ENCODE measurements at regions not wholly inside any gene's neighbourhood (a gene's known extent, or its start where the extent isn't known, plus 50 kb on each side); places are given as distances from the start of the nearest gene placed in this dataset.
"Not testable (repeated sequence)": the region's sequence is repeated elsewhere in the genome, so short reads cannot be mapped to it uniquely, and the experiment has no call there.

DNA sequence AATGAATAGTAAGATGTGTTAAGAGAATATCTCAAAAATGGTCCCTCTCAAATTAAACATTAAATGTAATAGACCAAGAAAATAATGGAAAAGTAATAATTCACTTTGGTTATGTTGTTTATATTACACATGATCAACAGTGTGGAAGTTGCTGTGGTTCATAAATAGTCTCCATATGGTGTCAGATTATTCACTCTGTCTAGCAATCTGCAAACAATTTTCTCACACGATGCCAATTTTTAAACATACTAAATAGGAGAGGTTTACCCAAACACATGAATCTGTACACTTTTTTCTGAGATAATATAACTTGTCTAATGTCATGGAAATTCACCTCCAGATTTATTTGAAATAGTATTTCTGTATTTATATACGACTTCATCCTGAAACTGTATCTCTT lies 217.4 kb upstream of the FBXL7 start:
- no peaks in the 10 kb centered on the region for H3K27me3 ChIP-seq
- no peaks in the 10 kb centered on the region for H3K9me3 ChIP-seq (replicated peaks)
- no peak overlapping the region for H3K27ac ChIP-seq
- DNase-seq, result no peak
- no peak overlapping the region for H3K4me3 ChIP-seq
- H3K4me1 ChIP-seq, result no peaks in the 10 kb centered on the region
- no peaks in the 10 kb centered on the region for H3K36me3 ChIP-seq

DNA sequence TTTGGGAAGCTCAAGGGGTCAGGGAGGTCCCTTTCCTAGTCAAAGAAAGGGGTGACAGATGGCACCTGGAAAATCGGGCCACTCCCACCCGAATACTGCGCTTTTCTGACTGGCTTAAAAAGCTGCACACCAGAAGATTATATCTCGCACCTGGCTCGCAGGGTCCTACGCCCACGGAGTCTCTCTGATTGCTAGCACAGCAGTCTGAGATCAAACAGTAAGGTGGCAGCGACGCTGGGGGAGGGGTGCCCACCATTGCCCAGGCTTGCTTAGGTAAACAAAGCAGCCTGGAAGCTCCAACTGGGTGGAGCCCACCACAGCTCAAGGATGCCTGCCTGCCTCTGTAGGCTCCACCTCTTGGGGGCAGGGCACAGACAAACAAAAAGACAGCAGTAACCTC lies 228.4 kb upstream of the FBXL7 start:
- H3K36me3 ChIP-seq; H3K9me3 ChIP-seq (replicated peaks); H3K27ac ChIP-seq; H3K27me3 ChIP-seq; DNase-seq; H3K4me3 ChIP-seq; H3K4me1 ChIP-seq: not testable (repeated sequence)

DNA sequence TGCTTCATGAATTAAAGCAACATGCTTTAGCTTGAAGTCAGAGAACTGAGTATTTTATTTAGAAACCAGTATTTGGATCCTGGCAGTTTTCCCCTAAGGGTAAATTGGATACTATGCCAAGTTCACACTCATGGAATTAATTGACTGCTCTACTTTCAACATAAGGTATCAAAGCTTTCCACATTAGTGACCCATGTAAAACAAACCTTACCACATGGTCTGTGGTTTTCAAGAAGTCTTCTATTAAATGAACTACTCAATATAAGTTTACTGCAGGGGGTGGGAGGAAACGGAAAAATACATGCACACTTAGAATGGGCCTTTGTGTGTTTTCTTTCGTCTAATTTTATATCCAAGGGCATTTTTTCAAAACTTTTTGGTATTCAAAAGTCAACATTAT lies 232.0 kb upstream of the FBXL7 start:
- Histone ChIP-seq H3K4me3 (no peak overlapping the region), H3K36me3 (no peaks in the 10 kb centered on the region), H3K27ac (no peak overlapping the region), H3K9me3 (replicated peaks) (no peaks in the 10 kb centered on the region), H3K4me1 (no peaks in the 10 kb centered on the region), H3K27me3 (no peaks in the 10 kb centered on the region)
- no peak for DNase-seq

DNA sequence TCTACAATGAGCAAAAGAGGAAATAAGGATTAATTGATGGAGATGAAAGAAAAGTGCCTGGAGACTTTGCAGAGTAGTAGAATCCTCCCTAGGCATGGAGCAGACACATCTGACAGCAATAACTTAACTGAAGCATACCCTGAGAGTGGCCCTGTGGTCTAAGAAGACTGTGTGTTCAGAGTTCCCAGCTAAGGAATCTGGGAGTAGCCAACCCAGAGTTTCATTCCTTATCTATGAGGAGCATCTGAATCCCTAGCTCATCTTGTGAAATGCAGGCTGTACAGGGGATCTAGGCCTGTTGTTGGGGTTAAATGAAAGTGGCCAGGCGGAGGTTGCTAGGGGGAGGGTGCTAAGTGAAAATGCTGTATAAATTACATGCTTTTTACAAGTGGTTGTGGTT lies 233.1 kb upstream of the FBXL7 start:
- Histone ChIP-seq H3K4me1 (no peaks in the 10 kb centered on the region), H3K27me3 (no peaks in the 10 kb centered on the region), H3K36me3 (no peaks in the 10 kb centered on the region), H3K4me3 (no peak overlapping the region), H3K27ac (no peak overlapping the region), H3K9me3 (replicated peaks) (no peaks in the 10 kb centered on the region)
- DNase-seq, result no peak

GRCh38 chr5:15266229-15266628 lies 233.8 kb upstream of the FBXL7 start:
- Histone ChIP-seq H3K27me3 (no peaks in the 10 kb centered on the region), H3K4me3 (no peak overlapping the region), H3K9me3 (replicated peaks) (no peaks in the 10 kb centered on the region), H3K27ac (no peak overlapping the region), H3K4me1 (no peaks in the 10 kb centered on the region), H3K36me3 (no peaks in the 10 kb centered on the region)
- no peak for DNase-seq

DNA sequence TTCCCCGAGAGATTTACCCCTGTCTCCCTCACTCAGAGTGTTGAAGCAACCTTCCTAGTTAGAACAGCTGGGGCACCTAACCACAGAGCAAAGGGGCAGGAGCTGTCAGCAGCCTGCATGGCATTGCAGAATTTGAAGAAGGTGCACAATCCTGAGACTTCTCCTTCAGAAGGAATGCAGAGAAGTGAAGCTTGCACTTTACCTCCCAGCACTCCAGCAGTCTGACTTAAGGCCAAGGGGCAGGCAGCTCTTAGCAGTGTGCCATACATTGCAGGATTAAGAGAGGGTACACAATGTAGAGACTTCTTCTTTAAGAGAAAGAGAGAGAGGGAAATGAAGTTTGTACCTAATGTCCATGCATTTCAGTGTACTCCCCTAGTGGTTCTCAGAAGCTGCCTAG lies 236.0 kb upstream of the FBXL7 start:
- Histone ChIP-seq H3K27ac (no peak overlapping the region), H3K27me3 (no peaks in the 10 kb centered on the region), H3K9me3 (replicated peaks) (no peaks in the 10 kb centered on the region), H3K36me3 (no peaks in the 10 kb centered on the region), H3K4me3 (no peak overlapping the region), H3K4me1 (no peaks in the 10 kb centered on the region)
- no peak for DNase-seq

DNA sequence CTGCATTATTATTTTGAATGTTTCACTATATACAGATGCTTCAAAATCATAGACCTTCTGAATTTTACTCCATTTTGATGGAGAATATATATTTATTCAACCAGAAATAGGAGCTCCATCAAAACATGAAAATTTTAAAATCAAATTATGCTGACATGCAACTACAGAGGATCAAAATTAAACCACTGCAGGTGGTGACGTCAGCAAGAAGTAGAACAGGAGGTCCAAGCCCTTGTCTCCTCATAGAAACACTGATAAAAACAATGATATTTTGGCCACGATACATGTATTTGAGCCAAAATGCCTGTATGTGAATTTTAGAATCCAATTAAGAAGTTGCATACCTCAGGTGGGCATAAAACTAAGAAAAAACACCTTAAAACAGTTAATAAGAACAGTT lies 236.6 kb upstream of the FBXL7 start:
- DNase-seq, result no peak
- no peak overlapping the region for H3K4me3 ChIP-seq

DNA sequence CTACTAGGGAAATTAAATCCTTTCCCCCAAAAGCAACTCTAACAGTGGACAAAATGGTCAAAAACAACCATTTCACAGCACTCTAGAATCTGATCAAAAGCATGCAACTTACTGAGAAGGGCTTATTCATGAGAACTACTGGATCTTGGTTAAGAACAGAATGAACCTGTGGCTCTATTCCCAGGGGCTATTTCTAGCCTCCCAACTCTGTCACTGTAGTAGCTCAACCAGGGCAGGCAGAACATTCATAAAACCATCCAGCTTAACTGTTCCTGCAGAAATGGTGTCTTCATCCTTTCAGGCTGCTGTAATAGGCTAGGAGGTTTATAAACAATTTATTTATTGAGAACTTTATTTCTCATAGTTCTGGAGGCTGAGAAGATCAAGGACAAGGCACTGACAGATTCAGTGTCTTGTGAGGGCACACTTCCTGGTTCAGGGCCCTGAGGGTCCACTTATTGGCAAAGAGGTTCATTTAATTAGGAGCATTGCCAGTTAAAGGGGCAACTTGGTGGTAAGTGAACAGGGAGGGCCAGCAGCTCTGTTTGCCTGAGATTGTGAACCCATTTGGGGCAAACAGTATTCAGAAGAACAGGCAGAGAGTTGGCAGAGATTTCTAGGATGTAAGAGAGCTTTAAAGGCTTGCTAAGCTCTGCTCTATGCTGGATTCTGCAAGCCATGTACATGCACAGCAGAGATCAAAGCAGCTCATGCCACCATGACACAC lies 238.5 kb upstream of the FBXL7 start:
- Histone ChIP-seq H3K4me3 (no peak overlapping the region), H3K9me3 (replicated peaks) (no peaks in the 10 kb centered on the region), H3K36me3 (no peaks in the 10 kb centered on the region), H3K27ac (no peak overlapping the region), H3K27me3 (no peaks in the 10 kb centered on the region), H3K4me1 (no peaks in the 10 kb centered on the region)
- no peak for DNase-seq

More for the DNA sequence above, 236.6 kb upstream of the FBXL7 start:
- Histone ChIP-seq H3K27me3 (no peaks in the 10 kb centered on the region), H3K9me3 (replicated peaks) (no peaks in the 10 kb centered on the region), H3K27ac (no peak overlapping the region), H3K4me1 (no peaks in the 10 kb centered on the region), H3K36me3 (no peaks in the 10 kb centered on the region)

DNA sequence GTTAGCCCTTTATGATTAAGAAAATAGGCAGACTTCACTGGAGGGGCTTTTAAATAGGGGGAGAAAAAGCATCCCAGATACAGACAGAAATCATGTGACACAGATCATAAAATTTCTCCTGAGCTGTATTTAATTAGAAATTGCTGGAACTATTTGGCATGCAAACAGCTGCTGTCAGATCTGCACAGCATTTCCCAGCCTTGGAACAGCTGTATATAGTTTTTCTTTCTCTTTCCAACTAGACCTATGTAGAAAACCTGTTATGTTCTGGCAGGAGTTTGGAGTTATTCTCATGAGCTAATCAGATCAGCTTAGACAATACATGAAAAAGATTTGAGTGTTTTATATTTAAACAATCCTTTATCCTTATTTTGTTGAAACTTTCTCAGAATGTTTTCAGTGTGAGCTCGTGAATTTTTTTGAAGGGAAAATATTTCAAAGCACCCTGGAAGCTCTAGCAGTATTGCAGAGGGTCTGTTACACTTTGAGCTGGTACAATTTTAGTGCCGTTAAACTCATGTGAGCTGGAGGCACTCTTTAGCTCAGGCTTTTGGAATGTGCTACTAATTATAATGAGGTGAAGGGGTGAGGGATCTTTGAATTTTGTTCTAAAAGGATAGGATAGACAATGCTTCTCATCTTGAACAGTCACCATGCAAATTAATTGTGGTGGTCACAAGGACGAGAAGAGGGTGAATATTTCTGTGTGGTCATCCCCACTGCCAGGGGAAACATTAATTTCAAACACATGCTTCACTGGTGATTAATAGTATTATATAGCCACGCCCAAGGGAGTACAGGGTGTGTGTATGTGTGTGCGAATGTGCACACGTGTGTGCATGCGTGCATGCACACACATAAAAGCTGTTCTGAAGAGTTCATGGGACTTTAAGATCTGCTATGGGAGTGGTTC lies 239.4 kb upstream of the FBXL7 start:
- H3K36me3 ChIP-seq, result no peaks in the 10 kb centered on the region
- no peaks in the 10 kb centered on the region for H3K4me1 ChIP-seq
- H3K27ac ChIP-seq, result no peak overlapping the region
- H3K4me3 ChIP-seq, result no peak overlapping the region
- DNase-seq, result peak in 1 of 2 experiments; percentile 3
- H3K9me3 ChIP-seq (replicated peaks), result no peaks in the 10 kb centered on the region
- H3K27me3 ChIP-seq, result no peaks in the 10 kb centered on the region

DNA sequence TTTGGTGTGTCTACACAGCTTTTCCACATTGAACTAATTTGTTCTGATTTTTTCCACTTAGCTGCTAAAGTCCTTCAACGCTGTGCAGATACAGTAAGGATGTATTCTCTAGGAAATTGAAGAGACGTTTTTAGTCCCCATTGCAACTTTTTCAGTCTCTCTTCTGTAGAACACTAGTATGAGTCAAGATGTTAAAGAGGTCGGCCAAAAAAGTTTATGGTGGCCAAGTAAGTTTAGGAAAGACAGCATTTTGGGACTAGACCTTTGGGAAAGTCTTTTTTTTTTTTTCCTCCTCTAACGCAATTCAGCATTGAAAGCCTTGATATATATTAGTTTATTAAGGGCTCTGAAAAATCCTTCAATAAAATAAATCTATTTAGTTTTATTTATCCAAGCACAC lies 243.5 kb upstream of the FBXL7 start:
- no peaks in the 10 kb centered on the region for H3K27me3 ChIP-seq
- no peak overlapping the region for H3K27ac ChIP-seq
- H3K4me3 ChIP-seq, result no peak overlapping the region
- no peaks in the 10 kb centered on the region for H3K36me3 ChIP-seq
- no peaks in the 10 kb centered on the region for H3K4me1 ChIP-seq
- no peaks in the 10 kb centered on the region for H3K9me3 ChIP-seq (replicated peaks)
- DNase-seq, result no peak

GRCh38 chr5:15255576-15255975 lies 244.4 kb upstream of the FBXL7 start:
- Histone ChIP-seq H3K9me3 (replicated peaks) (no peaks in the 10 kb centered on the region), H3K27me3 (no peaks in the 10 kb centered on the region), H3K4me1 (no peaks in the 10 kb centered on the region), H3K36me3 (no peaks in the 10 kb centered on the region), H3K4me3 (no peak overlapping the region), H3K27ac (no peak overlapping the region)
- DNase-seq, result no peak

GRCh38 chr5:15254607-15255006 lies 245.4 kb upstream of the FBXL7 start:
- DNase-seq, result no peak

GRCh38 chr5:15252331-15252730 lies 247.6 kb upstream of the FBXL7 start:
- H3K4me1 ChIP-seq, result no peaks in the 10 kb centered on the region
- no peak overlapping the region for H3K4me3 ChIP-seq
- H3K27ac ChIP-seq, result no peak overlapping the region
- H3K9me3 ChIP-seq (replicated peaks), result no peaks in the 10 kb centered on the region
- no peaks in the 10 kb centered on the region for H3K27me3 ChIP-seq
- DNase-seq, result no peak
- no peaks in the 10 kb centered on the region for H3K36me3 ChIP-seq

More at GRCh38 chr5:15254607-15255006, 245.4 kb upstream of the FBXL7 start:
- Histone ChIP-seq H3K27me3 (no peaks in the 10 kb centered on the region), H3K4me3 (no peak overlapping the region), H3K27ac (no peak overlapping the region), H3K4me1 (no peaks in the 10 kb centered on the region), H3K9me3 (replicated peaks) (no peaks in the 10 kb centered on the region), H3K36me3 (no peaks in the 10 kb centered on the region)

- no peak overlapping the region for H3K27ac ChIP-seq
- H3K36me3 ChIP-seq, result no peaks in the 10 kb centered on the region
- no peak overlapping the region for H3K4me3 ChIP-seq
- no peaks in the 10 kb centered on the region for H3K4me1 ChIP-seq
- DNase-seq, result no peak
- H3K27me3 ChIP-seq, result no peaks in the 10 kb centered on the region
- no peaks in the 10 kb centered on the region for H3K9me3 ChIP-seq (replicated peaks)
Observed at GRCh38 chr5:15249152-15249551, 250.8 kb upstream of the FBXL7 start.

DNA sequence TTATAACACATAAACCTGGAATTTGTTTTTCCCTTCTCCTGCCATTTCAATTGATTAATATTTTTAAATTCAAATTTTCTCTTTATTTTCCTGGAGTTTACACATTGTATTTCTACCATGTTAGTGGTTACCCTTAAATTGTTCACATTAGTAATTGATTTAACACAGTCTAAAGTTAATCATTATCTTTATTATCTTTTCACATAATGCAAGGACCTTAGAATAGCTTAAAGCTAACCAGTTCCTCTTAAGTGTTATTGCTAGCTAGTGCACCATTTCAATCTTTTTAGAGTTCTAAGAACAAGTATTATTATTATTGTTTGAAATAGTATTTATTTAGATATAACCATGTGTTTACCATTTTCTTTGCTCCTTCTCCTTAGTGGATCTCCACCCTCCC lies 251.2 kb upstream of the FBXL7 start:
- H3K4me1 ChIP-seq, result no peaks in the 10 kb centered on the region
- no peaks in the 10 kb centered on the region for H3K36me3 ChIP-seq
- no peak overlapping the region for H3K27ac ChIP-seq
- DNase-seq, result no peak
- H3K4me3 ChIP-seq, result no peak overlapping the region
- no peaks in the 10 kb centered on the region for H3K27me3 ChIP-seq
- H3K9me3 ChIP-seq (replicated peaks), result no peaks in the 10 kb centered on the region

Measured in SJCRH30 (cell line).